Stimulated activated CD8-positive, alpha-beta memory T cell treated with anti-CD3 and anti-CD28 coated beads, Interleukin-2, amount 100 ng/mL, for 1 hour (primary cell): ENCODE measurements at regions not wholly inside any gene's neighbourhood (a gene's known extent, or its start where the extent isn't known, plus 50 kb on each side); places are given as distances from the start of the nearest gene placed in this dataset.
"Not testable (repeated sequence)": the region's sequence is repeated elsewhere in the genome, so short reads cannot be mapped to it uniquely, and the experiment has no call there.

Source experiments
- DNase-seq, 2 donors: peaks; one replicate each; pipeline ENCODE4 v3.0.0-alpha.2; 2020; ENCODE audit warnings: low read depth in 2 of 2

- no peak for DNase-seq
Measured at GRCh38 chr21:28421716-28422524, 570.8 kb downstream of the LTN1 start.

- DNase-seq = no peak
Measured at GRCh38 chr21:28419811-28420210, 572.9 kb downstream of the LTN1 start.

GRCh38 chr21:28418726-28419514 is 573.8 kb downstream of the LTN1 start:
- no peak for DNase-seq

- DNase-seq = no peak
Measured at GRCh38 chr21:28410256-28410655, 582.4 kb downstream of the LTN1 start.

- no peak for DNase-seq
Measured at GRCh38 chr21:28402616-28402989, 590.1 kb downstream of the LTN1 start.

- no peak for DNase-seq
Measured at GRCh38 chr21:28397040-28397439, 595.6 kb downstream of the LTN1 start.

- no peak for DNase-seq
Measured at GRCh38 chr21:28396421-28396820, 596.3 kb downstream of the LTN1 start.

GRCh38 chr21:28393279-28393678 is 599.4 kb downstream of the LTN1 start:
- DNase-seq = no peak

- DNase-seq = no peak
Measured at GRCh38 chr21:28391938-28392849, 600.5 kb downstream of the LTN1 start.

- DNase-seq = no peak
Measured at GRCh38 chr21:28387220-28387619, 605.5 kb downstream of the LTN1 start.

- no peak for DNase-seq
Measured at GRCh38 chr21:28385845-28386244, 606.8 kb downstream of the LTN1 start.

GRCh38 chr21:28381000-28381745 is 611.5 kb downstream of the LTN1 start:
- DNase-seq = not testable (repeated sequence)

- no peak for DNase-seq
Measured at GRCh38 chr21:28380241-28380640, 612.4 kb downstream of the LTN1 start.

GRCh38 chr21:28378026-28378425 is 614.7 kb downstream of the LTN1 start:
- DNase-seq = no peak

- no peak for DNase-seq
Measured at GRCh38 chr21:28375708-28376385, 616.8 kb downstream of the LTN1 start.

- no peak for DNase-seq
Measured at GRCh38 chr21:28374881-28375280, 617.8 kb downstream of the LTN1 start.

- DNase-seq = no peak
Measured at GRCh38 chr21:28371713-28372112, 621.0 kb downstream of the LTN1 start.

GRCh38 chr21:28359300-28359699 is 633.4 kb downstream of the LTN1 start:
- no peak for DNase-seq

- no peak for DNase-seq
Measured at GRCh38 chr21:28358702-28359101, 634.0 kb downstream of the LTN1 start.

GRCh38 chr21:28358170-28358569 is 634.5 kb downstream of the LTN1 start:
- DNase-seq = no peak

- DNase-seq = no peak
Measured at GRCh38 chr21:28357743-28358142, 634.9 kb downstream of the LTN1 start.
